Mesenchymal stem cell (in vitro differentiated cells and primary cell): ENCODE measurements at regions not wholly inside any gene's neighbourhood (a gene's known extent, or its start where the extent isn't known, plus 50 kb on each side); places are given as distances from the start of the nearest gene placed in this dataset.
A peak's percentile ranks its signal among the peaks of the same experiment; 100 is the strongest.

Source experiments
- DNase-seq: peaks from one replicate; pipeline ENCODE4 v3.0.0-alpha.2; 2013
- H2AFZ ChIP-seq: one replicate; pipeline ENCODE4 v1.6.1; 2013; ENCODE audit warnings: low read depth, mild to moderate bottlenecking, control low read depth, inconsistent platforms, low read length, moderate library complexity
- H2AK5ac ChIP-seq: 2 replicates; pipeline ENCODE4 v1.6.1; 2013; ENCODE audit warnings: low read length, moderate library complexity, mild to moderate bottlenecking, inconsistent platforms; ENCODE audit not compliant: severe bottlenecking
- H2BK120ac ChIP-seq: one replicate; pipeline ENCODE4 v1.6.1; 2013; ENCODE audit warnings: low read depth, mild to moderate bottlenecking, inconsistent platforms, low read length, moderate library complexity
- H2BK12ac ChIP-seq, 2 experiments: one replicate each; pipeline ENCODE4 v1.6.1; 2013; ENCODE audit warnings: inconsistent platforms in 2 of 2, low read length in 2 of 2, mild to moderate bottlenecking in 2 of 2, moderate library complexity in 2 of 2, control low read depth in 1 of 2
- H2BK15ac ChIP-seq: one replicate; pipeline ENCODE4 v1.6.1; 2013; ENCODE audit warnings: mild to moderate bottlenecking, low read depth, inconsistent platforms; ENCODE audit not compliant: poor library complexity, severe bottlenecking
- H2BK5ac ChIP-seq: 2 replicates; pipeline ENCODE4 v1.6.1; 2013; ENCODE audit warnings: low read depth, mild to moderate bottlenecking, low read length, control low read depth, inconsistent platforms; ENCODE audit not compliant: poor library complexity, severe bottlenecking
- H3K14ac ChIP-seq, 2 experiments: one replicate each; pipeline ENCODE4 v1.6.1; 2013; ENCODE audit warnings: inconsistent platforms in 2 of 2, low read length in 2 of 2, control low read depth in 1 of 2, mild to moderate bottlenecking in 1 of 2, moderate library complexity in 1 of 2
- H3K18ac ChIP-seq, 2 experiments: one replicate each; pipeline ENCODE4 v1.6.1; 2013; ENCODE audit warnings: inconsistent platforms in 2 of 2, low read length in 2 of 2, control low read depth in 1 of 2, low read depth in 1 of 2, mild to moderate bottlenecking in 1 of 2
- H3K23ac ChIP-seq, 2 experiments: one replicate each; pipeline ENCODE4 v1.6.1; 2013; ENCODE audit warnings: inconsistent platforms in 2 of 2, low read length in 2 of 2, mild to moderate bottlenecking in 2 of 2, moderate library complexity in 2 of 2, control low read depth in 1 of 2
- H3K27ac ChIP-seq: 2 replicates; pipeline ENCODE4 v1.5.1; 2013; ENCODE audit warnings: mild to moderate bottlenecking, moderate library complexity, low read length, control low read depth, inconsistent platforms; ENCODE audit not compliant: poor library complexity, severe bottlenecking
- H3K27me3 ChIP-seq, 2 experiments: 2 replicates each; pipeline versions ENCODE4 v1.6.1 to v1.7.0; 2013; ENCODE audit warnings: low read length in 2 of 2, mild to moderate bottlenecking in 2 of 2, moderate library complexity in 2 of 2, control low read depth in 1 of 2, inconsistent platforms in 1 of 2; ENCODE audit not compliant: control insufficient read depth in 1 of 2, insufficient read depth in 1 of 2
- H3K36me3 ChIP-seq, 2 experiments: 2 replicates each; pipeline versions ENCODE4 v1.6.1 to v1.7.0; 2013; ENCODE audit warnings: low read length in 2 of 2, control low read depth in 1 of 2, inconsistent platforms in 1 of 2, low read depth in 1 of 2, mild to moderate bottlenecking in 1 of 2; ENCODE audit not compliant: insufficient read depth in 2 of 2, control insufficient read depth in 1 of 2
- H3K4ac ChIP-seq, 2 experiments: one replicate each; pipeline ENCODE4 v1.6.1; 2013; ENCODE audit warnings: inconsistent platforms in 2 of 2, low read length in 2 of 2, mild to moderate bottlenecking in 2 of 2, moderate library complexity in 2 of 2, control low read depth in 1 of 2, low read depth in 1 of 2
- H3K4me1 ChIP-seq: 2 replicates; pipeline ENCODE4 v1.6.1; 2013; ENCODE audit warnings: low read depth, low read length, control low read depth; ENCODE audit not compliant: control insufficient read depth, insufficient read depth
- H3K4me2 ChIP-seq: 2 replicates; pipeline ENCODE4 v1.6.1; 2013; ENCODE audit warnings: low read length, mild to moderate bottlenecking, inconsistent platforms; ENCODE audit not compliant: poor library complexity, severe bottlenecking
- H3K4me3 ChIP-seq, 2 experiments: 2 replicates each; pipeline versions ENCODE4 v1.5.1 to v1.7.0; 2013; ENCODE audit warnings: low read length in 2 of 2, mild to moderate bottlenecking in 2 of 2, control low read depth in 1 of 2, low read depth in 1 of 2; ENCODE audit not compliant: insufficient read depth in 1 of 2
- H3K79me1 ChIP-seq: replicated peaks from 2 replicates; pipeline ENCODE4 v1.6.1; 2013; ENCODE audit warnings: mild to moderate bottlenecking, control low read depth, low read length, inconsistent platforms; ENCODE audit not compliant: poor library complexity, severe bottlenecking
- H3K9ac ChIP-seq: 2 replicates; pipeline ENCODE4 v1.7.0; 2013; ENCODE audit warnings: mild to moderate bottlenecking, low read length, moderate library complexity
- H3K9me3 ChIP-seq: 2 replicates; pipeline ENCODE4 v1.7.0; 2013; ENCODE audit warnings: mild to moderate bottlenecking, low read length; ENCODE audit not compliant: control insufficient read depth
- H4K8ac ChIP-seq: one replicate; pipeline ENCODE4 v1.6.1; 2013; ENCODE audit warnings: inconsistent platforms, mild to moderate bottlenecking, low read length, moderate library complexity
- H4K91ac ChIP-seq: one replicate; pipeline ENCODE4 v1.6.1; 2013; ENCODE audit warnings: mild to moderate bottlenecking, low read length, inconsistent platforms
- WGBS: methylation state at CpG from one replicate; pipeline ENCODE4 v1.1.7; 2013; ENCODE audit warnings: mixed read lengths; 5-methylcytosine and 5-hydroxymethylcytosine counted together

GRCh38 chr5:88115211-88115610, 153.4 kb downstream of the TMEM161B start:
- WGBS = 72% methylated on average over 3 of the region's 3 CpGs
- Histone ChIP-seq H3K4me3 (no peak overlapping the region), H2BK15ac (no peak overlapping the region), H3K9ac (no peak overlapping the region), H2BK12ac (no peak overlapping the region), H4K8ac (no peak overlapping the region), H3K23ac (no peak overlapping the region), H3K36me3 (no peaks in the 10 kb centered on the region), H2AK5ac (no peak overlapping the region), H3K4me2 (no peak overlapping the region), H3K27me3 (no peaks in the 10 kb centered on the region), H3K14ac (no peak overlapping the region), H2BK5ac (no peak overlapping the region), H3K4me1 (no peaks in the 10 kb centered on the region), H2AFZ (no peak overlapping the region), H2BK120ac (no peak overlapping the region), H3K9me3 (no peaks in the 10 kb centered on the region), H3K79me1 (no peaks in the 10 kb centered on the region), H3K18ac (no peak overlapping the region), H3K27ac (no peak overlapping the region), H3K4ac (no peak overlapping the region), H4K91ac (no peak overlapping the region)
- DNase-seq = no peak

- 75% methylated on average over 1 of the region's 1 CpG for WGBS
- H4K8ac ChIP-seq = no peak overlapping the region
- no peak for DNase-seq
- H3K4me3 ChIP-seq = no peak overlapping the region
- H2AK5ac ChIP-seq = no peak overlapping the region
- no peak overlapping the region for H4K91ac ChIP-seq
- no peak overlapping the region for H2BK120ac ChIP-seq
- no peaks in the 10 kb centered on the region for H3K4me1 ChIP-seq
- H3K27me3 ChIP-seq = no peaks in the 10 kb centered on the region
- H3K9ac ChIP-seq = no peak overlapping the region
- no peak overlapping the region for H3K27ac ChIP-seq
- no peaks in the 10 kb centered on the region for H3K36me3 ChIP-seq
- H3K14ac ChIP-seq = no peak overlapping the region
- no peaks in the 10 kb centered on the region for H3K9me3 ChIP-seq
- H2BK5ac ChIP-seq = no peak overlapping the region
- H2BK15ac ChIP-seq = no peak overlapping the region
- no peak overlapping the region for H3K4me2 ChIP-seq
- no peaks in the 10 kb centered on the region for H3K79me1 ChIP-seq
- H3K4ac ChIP-seq = no peak overlapping the region
- H2AFZ ChIP-seq = no peak overlapping the region
- H3K23ac ChIP-seq = no peak overlapping the region
- H2BK12ac ChIP-seq = no peak overlapping the region
- H3K18ac ChIP-seq = no peak overlapping the region
Observed at GRCh38 chr5:88113429-88113828, 155.2 kb downstream of the TMEM161B start.

GRCh38 chr5:88109818-88110217, 158.8 kb downstream of the TMEM161B start:
- Histone ChIP-seq H3K23ac (no peak overlapping the region), H3K4ac (no peak overlapping the region), H4K8ac (no peak overlapping the region), H2BK15ac (no peak overlapping the region), H3K9ac (no peak overlapping the region), H3K27me3 (no peaks in the 10 kb centered on the region), H2AK5ac (no peak overlapping the region), H3K4me1 (no peaks in the 10 kb centered on the region), H3K27ac (no peak overlapping the region), H3K4me3 (no peak overlapping the region), H2AFZ (no peak overlapping the region), H4K91ac (no peak overlapping the region), H3K9me3 (no peaks in the 10 kb centered on the region), H2BK12ac (no peak overlapping the region), H3K14ac (no peak overlapping the region), H3K4me2 (no peak overlapping the region), H3K36me3 (no peaks in the 10 kb centered on the region), H3K18ac (no peak overlapping the region), H2BK120ac (no peak overlapping the region), H2BK5ac (no peak overlapping the region), H3K79me1 (no peaks in the 10 kb centered on the region)
- WGBS = 80% methylated on average over 4 of the region's 5 CpGs
- peak; percentile 37 for DNase-seq

GRCh38 chr5:88108490-88109279, 160.0 kb downstream of the TMEM161B start:
- Histone ChIP-seq H4K8ac (no peak overlapping the region), H3K4me3 (no peak overlapping the region)

More at GRCh38 chr5:88108490-88109279, 160.0 kb downstream of the TMEM161B start:
- Histone ChIP-seq H2BK5ac (no peak overlapping the region), H4K91ac (no peak overlapping the region), H3K14ac (no peak overlapping the region), H2BK120ac (no peak overlapping the region), H3K36me3 (no peaks in the 10 kb centered on the region), H3K9ac (no peak overlapping the region), H3K9me3 (no peaks in the 10 kb centered on the region), H2AFZ (no peak overlapping the region), H3K79me1 (no peaks in the 10 kb centered on the region), H3K4me1 (no peaks in the 10 kb centered on the region), H3K18ac (no peak overlapping the region), H3K27ac (no peak overlapping the region), H2BK12ac (no peak overlapping the region), H2AK5ac (no peak overlapping the region), H2BK15ac (no peak overlapping the region), H3K23ac (no peak overlapping the region), H3K4me2 (no peak overlapping the region), H3K27me3 (no peaks in the 10 kb centered on the region), H3K4ac (no peak overlapping the region)
- WGBS = 77% methylated on average over 7 of the region's 8 CpGs
- no peak for DNase-seq
